B cell (primary cell): ENCODE measurements at regions not wholly inside any gene's neighbourhood (a gene's known extent, or its start where the extent isn't known, plus 50 kb on each side); places are given as distances from the start of the nearest gene placed in this dataset.

Experiments
- ATAC-seq: fragments of 200-7000 bp; cut with Tn5 transposase; one replicate; pipeline ENCODE4 v1.10.0; 2021; ENCODE audit warnings: low read depth, mild to moderate bottlenecking, moderate number of reproducible peaks, moderate library complexity
- CTCF ChIA-PET: fragments of 350-600 bp; sonication (Branson Sonifier 250); formaldehyde crosslinking; loops from one replicate; lab custom pipeline; 2021; ENCODE audit warnings: antibody characterized with exemption, inconsistent platforms; lab: Charles Lee
- POLR2A ChIA-PET: fragments of 350-600 bp; sonication (Branson Sonifier 250); formaldehyde crosslinking; loops from one replicate; lab custom pipeline; 2021; ENCODE audit warnings: antibody characterized with exemption; lab: Charles Lee
- DNase-seq: peaks from one replicate; pipeline ENCODE4 v3.0.0; 2013
- H2AFZ ChIP-seq: 2 replicates; pipeline ENCODE4 v1.6.1; 2012; ENCODE audit warnings: mild to moderate bottlenecking, low read depth, low read length; ENCODE audit not compliant: insufficient read depth, poor library complexity, severe bottlenecking
- H3K27ac ChIP-seq, 2 donors: 1 replicate in 1 of 2; 2 replicates in 1 of 2; pipeline ENCODE4 v1.5.1; 2012 to 2013; ENCODE audit warnings: low read length in 2 of 2, mild to moderate bottlenecking in 2 of 2, moderate library complexity in 1 of 2
- H3K27me3 ChIP-seq, 4 experiments: fragments of 200-600 bp in 1 of 4; sonication (generic) in 1 of 4; replicated peaks in 1 of 4; 1 replicate in 2 of 4; 2 replicates in 2 of 4; pipeline versions ENCODE4 v1.6.1 to v1.7.0; 2013 to 2016; ENCODE audit warnings: low read length in 3 of 4, mild to moderate bottlenecking in 2 of 4, mixed read lengths in 1 of 4, moderate library complexity in 1 of 4; ENCODE audit not compliant: insufficient read depth in 4 of 4, control insufficient read depth in 3 of 4; ENCODE audit errors: control extremely low read depth in 1 of 4
- H3K36me3 ChIP-seq, 2 experiments: replicated peaks in 1 of 2; 1 replicate in 1 of 2; 2 replicates in 1 of 2; pipeline versions ENCODE4 v1.6.1 to v1.7.1; 2013; ENCODE audit warnings: low read length in 1 of 2; ENCODE audit not compliant: insufficient read depth in 2 of 2, control insufficient read depth in 1 of 2; ENCODE audit errors: control extremely low read depth in 1 of 2, extremely low read depth in 1 of 2
- H3K4me1 ChIP-seq, 2 donors: fragments of 200-600 bp in 1 of 2; sonication (generic) in 1 of 2; 1 replicate in 1 of 2; 2 replicates in 1 of 2; pipeline versions ENCODE4 v1.5.1 to v1.6.1; 2013 to 2017; ENCODE audit warnings: low read length in 2 of 2; ENCODE audit not compliant: control insufficient read depth in 2 of 2, insufficient read depth in 2 of 2
- H3K4me2 ChIP-seq: replicated peaks from 2 replicates; pipeline ENCODE3; 2012; ENCODE audit warnings: mild to moderate bottlenecking, low read depth, low read length; ENCODE audit not compliant: poor library complexity, severe bottlenecking
- H3K4me3 ChIP-seq, 5 experiments: fragments of 200-600 bp in 1 of 5; sonication (generic) in 1 of 5; 1 replicate in 3 of 5; 2 replicates in 2 of 5; pipeline versions ENCODE4 v1.5.1 to v1.7.0; 2011 to 2016; ENCODE audit warnings: low read length in 4 of 5, mild to moderate bottlenecking in 4 of 5, low read depth in 2 of 5, control low read depth in 1 of 5, moderate library complexity in 1 of 5; ENCODE audit not compliant: insufficient read depth in 1 of 5; ENCODE audit errors: control extremely low read depth in 1 of 5, extremely low read depth in 1 of 5
- H3K79me2 ChIP-seq: fragments of 200-600 bp; sonication (generic); one replicate; pipeline ENCODE4 v1.6.0; 2016; ENCODE audit warnings: low read length; ENCODE audit not compliant: control insufficient read depth, insufficient read depth
- H3K9ac ChIP-seq: fragments of 200-600 bp; sonication (generic); 2 replicates; pipeline ENCODE4 v1.6.1; 2017; ENCODE audit warnings: mild to moderate bottlenecking, low read length, moderate library complexity
- H3K9me3 ChIP-seq, 3 donors: one replicate each; pipeline versions ENCODE4 v1.6.1 to v1.7.1; 2013; ENCODE audit warnings: low read length in 2 of 3; ENCODE audit not compliant: control insufficient read depth in 2 of 3, insufficient read depth in 1 of 3; ENCODE audit errors: control extremely low read depth in 1 of 3
- H4K20me1 ChIP-seq: 2 replicates; pipeline ENCODE4 v1.6.0; 2012; ENCODE audit warnings: mild to moderate bottlenecking, low read length; ENCODE audit not compliant: insufficient read depth, control insufficient read depth, poor library complexity, severe bottlenecking
- H3K27ac Mint-ChIP-seq: one replicate; pipeline ENCODE4 v1.8.0; 2021; ENCODE audit warnings: mixed read lengths
- H3K27me3 Mint-ChIP-seq: one replicate; pipeline ENCODE4 v1.8.0; 2021; ENCODE audit warnings: mixed read lengths
- H3K4me1 Mint-ChIP-seq: one replicate; pipeline ENCODE4 v1.8.0; 2021; ENCODE audit warnings: mixed read lengths
- H3K4me3 Mint-ChIP-seq: one replicate; pipeline ENCODE4 v1.8.0; 2021; ENCODE audit warnings: mixed read lengths
- H3K9me3 Mint-ChIP-seq: one replicate; pipeline ENCODE4 v1.8.0; 2022; ENCODE audit warnings: mixed read lengths; ENCODE audit not compliant: insufficient read depth
- CTCF ChIP-seq: fragments of 200-600 bp; IDR thresholded peaks from one replicate; pipeline ENCODE4 v1.8.0; 2022; ENCODE audit warnings: antibody characterized with exemption, mild to moderate bottlenecking
- EZH2 ChIP-seq: IDR thresholded peaks from 2 replicates; pipeline ENCODE4 v1.6.1; 2012; ENCODE audit warnings: borderline replicate concordance, low read depth, mild to moderate bottlenecking, moderate library complexity, low read length; ENCODE audit not compliant: insufficient read depth, poor library complexity, severe bottlenecking
- WGBS: methylation state at CpG from one replicate; pipeline ENCODE4 v1.1.5; 2013; ENCODE audit warnings: missing lambda C conversion rate; ENCODE audit not compliant: insufficient coverage; 5-methylcytosine and 5-hydroxymethylcytosine counted together
- intact Hi-C: fragments of 100-400 bp; cut with micrococcal nuclease; formaldehyde crosslinking; loops from one replicate; pipeline ENCODE4 v1.10.0; 2022

DNA sequence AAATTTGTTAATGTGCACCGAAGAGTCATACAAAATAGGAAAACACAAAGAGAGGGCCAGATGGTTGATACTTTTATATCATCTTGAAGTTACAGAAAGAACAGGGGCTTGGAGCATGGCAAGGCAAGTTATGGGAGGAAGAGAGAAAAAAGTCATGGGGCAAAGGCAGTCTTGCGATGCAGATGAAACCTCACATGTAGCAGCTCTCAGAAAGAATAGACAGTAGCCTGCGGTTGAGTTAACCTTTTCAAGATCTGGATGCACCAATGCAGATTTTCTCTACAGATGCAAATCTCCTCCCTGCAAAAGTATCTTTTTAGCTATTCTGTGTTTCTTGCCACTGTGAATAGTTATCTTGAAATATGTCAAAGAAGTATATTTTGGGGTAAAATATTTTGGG lies 243.9 kb downstream of the TMEM167A start:
- H3K27ac ChIP-seq = no peak overlapping the region
- ChIA-PET CTCF (no interaction called here), POLR2A (no interaction called here)
- Mint-ChIP-seq H3K4me3 (no peak overlapping the region), H3K27ac (no peak overlapping the region), H3K27me3 (no peaks in the 10 kb centered on the region), H3K9me3 (no peaks in the 10 kb centered on the region), H3K4me1 (no peaks in the 10 kb centered on the region)
- H3K27me3 ChIP-seq = no peaks in the 10 kb centered on the region
- no CpG with 5 or more reads among the region's 3 CpGs for WGBS
- H3K4me2 ChIP-seq = no peak overlapping the region
- H3K36me3 ChIP-seq = no peaks in the 10 kb centered on the region
- intact Hi-C loops = no loop called here
- ATAC-seq (no peak), DNase-seq (no peak)
- no peak overlapping the region for H2AFZ ChIP-seq
- no peak overlapping the region for H3K4me3 ChIP-seq
- TF ChIP-seq EZH2 (no peak), CTCF (no peak)
- no peaks in the 10 kb centered on the region for H3K79me2 ChIP-seq
- H3K9me3 ChIP-seq = peaks cover 0 to 9% (median 0%) of the 10 kb centered on the region in 3 donors
- H3K4me1 ChIP-seq = no peaks in the 10 kb centered on the region
- no peak overlapping the region for H3K9ac ChIP-seq
- no peaks in the 10 kb centered on the region for H4K20me1 ChIP-seq

- H3K27me3 Mint-ChIP-seq = no peaks in the 10 kb centered on the region
- intact Hi-C loops = no loop called here
- CTCF ChIA-PET = no interaction called here
- no peaks in the 10 kb centered on the region for H3K9me3 Mint-ChIP-seq
- H3K4me3 Mint-ChIP-seq = no peak overlapping the region
- no peaks in the 10 kb centered on the region for H4K20me1 ChIP-seq
- no peaks in the 10 kb centered on the region for H3K79me2 ChIP-seq
- no peak overlapping the region for H3K27ac Mint-ChIP-seq
- no peak overlapping the region for H3K4me3 ChIP-seq
- TF ChIP-seq EZH2 (no peak), CTCF (no peak)
- peaks cover 0 to 9% (median 0%) of the 10 kb centered on the region in 3 donors for H3K9me3 ChIP-seq
- POLR2A ChIA-PET = no interaction called here
- H3K9ac ChIP-seq = no peak overlapping the region
- no peaks in the 10 kb centered on the region for H3K4me1 ChIP-seq
- H3K36me3 ChIP-seq = no peaks in the 10 kb centered on the region
- no peak overlapping the region for H3K27ac ChIP-seq
- H3K27me3 ChIP-seq = no peaks in the 10 kb centered on the region
- no peaks in the 10 kb centered on the region for H3K4me1 Mint-ChIP-seq
- DNase-seq (no peak), ATAC-seq (no peak)
- no peak overlapping the region for H3K4me2 ChIP-seq
- no peak overlapping the region for H2AFZ ChIP-seq
- WGBS = no CpG with 5 or more reads among the region's 2 CpGs
Observed at GRCh38 chr5:82832445-82832844, 244.7 kb downstream of the TMEM167A start.
